Body of pancreas (tissue), 4 donors: ENCODE measurements at regions not wholly inside any gene's neighbourhood (a gene's known extent, or its start where the extent isn't known, plus 50 kb on each side); places are given as distances from the start of the nearest gene placed in this dataset.

Experiments used
- ATAC-seq: fragments of 150-250 bp; one replicate; pipeline ENCODE4 v1.9.1; 2016
- DNase-seq, 4 donors: peaks; one replicate each; pipeline ENCODE4 v3.0.0-alpha.2; 2019
- H3K27ac ChIP-seq, 4 donors: fragments of 200-600 bp; sonication (generic); 1 replicate in 3 of 4; 2 replicates in 1 of 4; pipeline versions ENCODE4 v1.5.1 to v1.6.1; 2016 to 2019; ENCODE audit warnings: mild to moderate bottlenecking in 1 of 4, mixed read lengths in 1 of 4, moderate library complexity in 1 of 4
- H3K27me3 ChIP-seq, 2 donors: fragments of 200-600 bp; sonication (generic); one replicate each; pipeline ENCODE4 v1.6.0; 2016; ENCODE audit warnings: mild to moderate bottlenecking in 1 of 2
- H3K36me3 ChIP-seq, 2 donors: fragments of 200-600 bp; sonication (generic); replicated peaks in 1 of 2; 2 replicates each; pipeline ENCODE4 v1.5.1; 2016; ENCODE audit warnings: low read depth in 2 of 2; ENCODE audit not compliant: insufficient read depth in 1 of 2
- H3K4me1 ChIP-seq: fragments of 200-600 bp; sonication (generic); one replicate; pipeline ENCODE4 v1.6.0; 2016
- H3K4me3 ChIP-seq, 2 donors: fragments of 200-600 bp; sonication (generic); 1 replicate in 1 of 2; 2 replicates in 1 of 2; pipeline ENCODE4 v1.5.1; 2016 to 2019
- H3K9me3 ChIP-seq, 3 donors: fragments of 200-600 bp; sonication (generic); 1 replicate in 2 of 3; 2 replicates in 1 of 3; pipeline ENCODE4 v1.5.1; 2016
- CTCF ChIP-seq, 7 experiments: fragments of 450-650 bp in 4 of 7; fragments of 200-600 bp in 3 of 7; sonication (generic) in 3 of 7; IDR thresholded peaks; one replicate each; pipeline ENCODE4 v1.5.1; 2016 to 2019; ENCODE audit warnings: antibody characterized with exemption in 7 of 7
- POLR2A ChIP-seq, 3 donors: fragments of 450-650 bp; IDR thresholded peaks; one replicate each; pipeline ENCODE4 v1.6.1; 2016; ENCODE audit warnings: antibody characterized with exemption in 3 of 3, mild to moderate bottlenecking in 2 of 3
- WGBS, 2 donors: methylation state at CpG; one replicate each; pipeline ENCODE4 v1.1.5; 2017; 5-methylcytosine and 5-hydroxymethylcytosine counted together
- intact Hi-C: fragments of 100-400 bp; cut with DNase I; formaldehyde crosslinking; loops from one replicate; pipeline ENCODE4 v1.15.1; 2023

GRCh38 chr4:166625018-166625637 lies 609.2 kb downstream of the SPOCK3 start:
- 35 to 43% methylated on average over 1 of the region's 1 CpG for WGBS, 2 donors
- intact Hi-C loops, result no loop called here
- ATAC-seq, result no peak

DNA sequence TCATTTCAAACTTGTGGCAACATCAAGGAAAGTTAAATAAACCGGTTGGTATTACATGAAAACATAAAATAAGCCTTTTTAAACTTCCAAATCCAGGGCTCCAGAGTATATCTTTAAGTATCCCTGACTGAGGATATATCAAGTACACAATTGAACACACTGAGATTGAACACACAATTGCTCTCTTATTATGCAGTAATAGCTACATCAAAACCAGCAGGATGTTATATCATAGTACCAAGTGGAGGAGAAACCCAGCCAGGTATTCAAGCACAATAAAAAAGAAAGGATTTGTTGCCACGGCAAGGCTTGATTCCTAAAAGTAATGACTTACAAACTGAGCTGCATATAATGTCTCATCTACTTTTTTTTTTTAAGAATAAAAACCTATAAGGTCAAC lies 605.8 kb downstream of the SPOCK3 start:
- ATAC-seq, result no peak
- no peak for TF ChIP-seq CTCF (IDR thresholded peaks at IDR 0.05)
- no peak for TF ChIP-seq POLR2A (IDR thresholded peaks at IDR 0.05)
- Histone ChIP-seq H3K27me3 (no peaks in the 10 kb centered on the region), H3K27ac (no peak overlapping the region), H3K9me3 (no peaks in the 10 kb centered on the region), H3K36me3 (no peaks in the 10 kb centered on the region), H3K4me1 (no peaks in the 10 kb centered on the region), H3K4me3 (no peak overlapping the region)
- WGBS, 2 donors, result 57 to 67% methylated on average over 2 of the region's 2 CpGs
- intact Hi-C loops, result no loop called here
- no peak for DNase-seq

More at GRCh38 chr4:166625018-166625637, 609.2 kb downstream of the SPOCK3 start:
- Histone ChIP-seq H3K36me3 (no peaks in the 10 kb centered on the region), H3K4me1 (no peaks in the 10 kb centered on the region), H3K9me3 (no peaks in the 10 kb centered on the region), H3K27me3 (no peaks in the 10 kb centered on the region), H3K4me3 (no peak overlapping the region), H3K27ac (no peak overlapping the region)
- TF ChIP-seq POLR2A (IDR thresholded peaks at IDR 0.05) (no peak), CTCF (IDR thresholded peaks at IDR 0.05) (no peak)
- no peak for DNase-seq

DNA sequence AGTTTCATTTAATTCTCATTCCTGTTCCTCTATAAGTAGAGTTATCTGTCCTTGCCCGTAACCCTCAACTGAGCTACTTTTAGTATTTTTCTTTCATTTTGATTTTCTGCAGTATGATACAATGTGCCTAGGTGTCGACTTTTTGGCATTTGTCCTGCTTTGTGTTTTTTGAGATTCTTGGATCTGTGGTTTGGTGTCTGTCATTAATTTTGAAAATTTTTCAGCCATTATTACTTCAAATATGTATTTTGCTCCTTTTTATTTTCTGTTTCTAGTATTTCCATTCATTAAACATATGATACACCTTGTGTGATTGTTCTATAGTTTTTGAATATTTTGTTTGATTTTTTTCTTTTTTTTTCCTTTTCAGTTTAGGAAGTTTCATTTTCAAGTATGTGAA lies 598.9 kb downstream of the SPOCK3 start:
- no peak overlapping the region for H3K27ac ChIP-seq
- H3K36me3 ChIP-seq, result no peaks in the 10 kb centered on the region
- H3K9me3 ChIP-seq, result no peaks in the 10 kb centered on the region
- 71 to 77% methylated on average over 2 of the region's 2 CpGs for WGBS, 2 donors
- DNase-seq (no peak), ATAC-seq (no peak)
- no peaks in the 10 kb centered on the region for H3K4me1 ChIP-seq
- no peak overlapping the region for H3K4me3 ChIP-seq
- no peak for TF ChIP-seq POLR2A (IDR thresholded peaks at IDR 0.05)
- no peak for TF ChIP-seq CTCF (IDR thresholded peaks at IDR 0.05)
- H3K27me3 ChIP-seq, result no peaks in the 10 kb centered on the region
- intact Hi-C loops, result no loop called here

- 49 to 51% methylated on average over 2 of the region's 2 CpGs for WGBS, 2 donors
- no peak for TF ChIP-seq CTCF (IDR thresholded peaks at IDR 0.05)
- no peak for TF ChIP-seq POLR2A (IDR thresholded peaks at IDR 0.05)
- Histone ChIP-seq H3K27ac (no peak overlapping the region), H3K36me3 (no peaks in the 10 kb centered on the region), H3K9me3 (no peaks in the 10 kb centered on the region), H3K4me3 (no peak overlapping the region), H3K27me3 (no peaks in the 10 kb centered on the region), H3K4me1 (no peaks in the 10 kb centered on the region)
- DNase-seq, result no peak
- ATAC-seq, result no peak
- intact Hi-C loops, result no loop called here
Measured at GRCh38 chr4:166637816-166638215, 596.5 kb downstream of the SPOCK3 start.

GRCh38 chr4:166655231-166655630 lies 579.1 kb downstream of the SPOCK3 start:
- TF ChIP-seq CTCF (IDR thresholded peaks at IDR 0.05), result no peak
- TF ChIP-seq POLR2A (IDR thresholded peaks at IDR 0.05), result no peak
- no peak overlapping the region for H3K4me3 ChIP-seq
- H3K27ac ChIP-seq, result no peak overlapping the region
- intact Hi-C loops, result no loop called here
- DNase-seq (no peak), ATAC-seq (no peak)
- no peaks in the 10 kb centered on the region for H3K4me1 ChIP-seq
- 10 to 21% methylated on average over 1 of the region's 1 CpG for WGBS, 2 donors
- H3K9me3 ChIP-seq, result no peaks in the 10 kb centered on the region
- H3K36me3 ChIP-seq, result no peaks in the 10 kb centered on the region
- H3K27me3 ChIP-seq, result no peaks in the 10 kb centered on the region
